ENCODE measurements at regions not wholly inside any gene's neighbourhood (a gene's known extent, or its start where the extent isn't known, plus 50 kb on each side); places are given as distances from the start of the nearest gene placed in this dataset.

DNA sequence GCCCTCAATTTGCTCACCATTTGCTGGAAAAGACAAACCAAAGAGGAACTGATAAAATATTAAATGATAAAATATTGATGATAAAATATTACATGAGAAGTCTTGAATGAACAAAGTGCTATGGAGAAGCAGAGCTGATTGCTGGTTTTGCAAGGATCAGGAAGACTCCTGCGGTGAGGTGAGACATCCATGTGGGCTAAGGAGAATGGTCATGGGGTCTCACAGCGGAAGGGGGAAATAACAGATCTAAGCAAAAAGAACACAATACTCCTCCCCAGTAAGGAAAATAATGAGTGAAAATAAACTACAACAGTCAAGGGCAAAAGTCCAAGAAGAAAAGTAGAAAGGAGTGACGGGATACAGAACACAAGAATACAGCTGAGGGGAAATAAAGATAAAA, 146.8 kb downstream of the LURAP1L start (continued):
- no peak for TF ChIP-seq NFIC (IDR thresholded peaks at IDR 0.05; ENCODE audit: borderline replicate concordance)
- TF ChIP-seq, protein P1, sequence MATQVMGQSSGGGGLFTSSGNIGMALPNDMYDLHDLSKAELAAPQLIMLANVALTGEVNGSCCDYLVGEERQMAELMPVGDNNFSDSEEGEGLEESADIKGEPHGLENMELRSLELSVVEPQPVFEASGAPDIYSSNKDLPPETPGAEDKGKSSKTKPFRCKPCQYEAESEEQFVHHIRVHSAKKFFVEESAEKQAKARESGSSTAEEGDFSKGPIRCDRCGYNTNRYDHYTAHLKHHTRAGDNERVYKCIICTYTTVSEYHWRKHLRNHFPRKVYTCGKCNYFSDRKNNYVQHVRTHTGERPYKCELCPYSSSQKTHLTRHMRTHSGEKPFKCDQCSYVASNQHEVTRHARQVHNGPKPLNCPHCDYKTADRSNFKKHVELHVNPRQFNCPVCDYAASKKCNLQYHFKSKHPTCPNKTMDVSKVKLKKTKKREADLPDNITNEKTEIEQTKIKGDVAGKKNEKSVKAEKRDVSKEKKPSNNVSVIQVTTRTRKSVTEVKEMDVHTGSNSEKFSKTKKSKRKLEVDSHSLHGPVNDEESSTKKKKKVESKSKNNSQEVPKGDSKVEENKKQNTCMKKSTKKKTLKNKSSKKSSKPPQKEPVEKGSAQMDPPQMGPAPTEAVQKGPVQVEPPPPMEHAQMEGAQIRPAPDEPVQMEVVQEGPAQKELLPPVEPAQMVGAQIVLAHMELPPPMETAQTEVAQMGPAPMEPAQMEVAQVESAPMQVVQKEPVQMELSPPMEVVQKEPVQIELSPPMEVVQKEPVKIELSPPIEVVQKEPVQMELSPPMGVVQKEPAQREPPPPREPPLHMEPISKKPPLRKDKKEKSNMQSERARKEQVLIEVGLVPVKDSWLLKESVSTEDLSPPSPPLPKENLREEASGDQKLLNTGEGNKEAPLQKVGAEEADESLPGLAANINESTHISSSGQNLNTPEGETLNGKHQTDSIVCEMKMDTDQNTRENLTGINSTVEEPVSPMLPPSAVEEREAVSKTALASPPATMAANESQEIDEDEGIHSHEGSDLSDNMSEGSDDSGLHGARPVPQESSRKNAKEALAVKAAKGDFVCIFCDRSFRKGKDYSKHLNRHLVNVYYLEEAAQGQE (IDR thresholded peaks at IDR 0.05; ENCODE audit: low read depth, low read length) = no peak
- TF ChIP-seq, protein P2, sequence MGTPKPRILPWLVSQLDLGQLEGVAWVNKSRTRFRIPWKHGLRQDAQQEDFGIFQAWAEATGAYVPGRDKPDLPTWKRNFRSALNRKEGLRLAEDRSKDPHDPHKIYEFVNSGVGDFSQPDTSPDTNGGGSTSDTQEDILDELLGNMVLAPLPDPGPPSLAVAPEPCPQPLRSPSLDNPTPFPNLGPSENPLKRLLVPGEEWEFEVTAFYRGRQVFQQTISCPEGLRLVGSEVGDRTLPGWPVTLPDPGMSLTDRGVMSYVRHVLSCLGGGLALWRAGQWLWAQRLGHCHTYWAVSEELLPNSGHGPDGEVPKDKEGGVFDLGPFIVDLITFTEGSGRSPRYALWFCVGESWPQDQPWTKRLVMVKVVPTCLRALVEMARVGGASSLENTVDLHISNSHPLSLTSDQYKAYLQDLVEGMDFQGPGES (IDR thresholded peaks at IDR 0.05; ENCODE audit: low read depth, low read length) = no peak

DNA sequence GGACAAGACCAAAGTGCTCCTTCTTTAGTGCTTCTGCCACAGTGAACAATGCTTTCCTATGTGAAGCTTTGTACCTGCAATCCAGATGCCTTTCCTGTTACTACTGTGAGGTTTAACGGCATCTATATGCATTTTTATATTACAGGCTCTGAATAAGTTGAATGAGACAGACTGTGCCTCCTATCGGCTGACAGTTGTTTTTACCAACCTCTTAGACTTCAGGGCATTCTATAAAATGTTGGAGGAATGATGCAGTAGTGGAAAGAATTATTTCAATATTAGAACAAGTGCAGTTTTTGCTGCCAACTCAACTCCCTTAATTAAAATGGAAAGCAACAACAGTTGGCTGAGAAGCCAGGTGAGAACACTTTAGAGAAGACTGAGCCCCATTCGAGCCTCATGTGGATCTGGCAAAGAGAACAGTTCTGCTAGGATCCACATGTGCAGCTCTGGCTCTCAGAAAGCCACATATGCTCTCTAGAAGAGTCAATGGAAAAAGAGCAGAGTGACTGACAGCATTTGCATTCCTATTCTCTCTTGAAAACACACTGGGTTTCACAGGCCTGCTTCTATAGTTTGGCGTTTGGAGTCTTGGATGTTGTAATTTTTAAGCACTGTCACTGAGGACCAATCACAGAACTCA, 147.5 kb downstream of the LURAP1L start:
- H3K79me2 ChIP-seq (ENCODE audit: insufficient read depth) = no peaks in the 10 kb centered on the region
- DNase-seq = no peak
- H3F3A ChIP-seq (replicated peaks; ENCODE audit: insufficient read depth) = no peaks in the 10 kb centered on the region
- H2AFZ ChIP-seq (ENCODE audit: low read depth) = no peak overlapping the region
- H3K36me3 ChIP-seq (replicated peaks in 1 of 2; ENCODE audit: control insufficient read depth in 1 of 2, insufficient read depth in 2 of 2, low read length in 1 of 2) = no peaks in the 10 kb centered on the region
- H3K4me2 ChIP-seq = no peak overlapping the region
- no peak overlapping the region; a peak in 1 of 4 replicates for H3K27ac ChIP-seq (ENCODE audit: low read depth in 2 of 2, low read length in 1 of 2)
- no peaks in the 10 kb centered on the region for H3K9me3 ChIP-seq
- H4K20me1 ChIP-seq (ENCODE audit: insufficient read depth) = no peaks in the 10 kb centered on the region
- no peaks in the 10 kb centered on the region for H3K9me2 ChIP-seq
- H3K4me3 ChIP-seq (ENCODE audit: low read depth in 2 of 2, low read length in 1 of 2) = no peak overlapping the region
- no peaks in the 10 kb centered on the region for H3K27me3 ChIP-seq (ENCODE audit: insufficient read depth)
- ChIA-PET POLR2A (no interaction called here), CTCF (interaction anchor here (0.9 kb wide), 1 partner anchor 112 kb away, joined by 3 read pairs; no protein-coding TSS in a partner anchor)
- 63% methylated on average over 4 of the region's 4 CpGs for WGBS (ENCODE audit: low lambda C conversion rate)
- H3K9ac ChIP-seq = no peak overlapping the region
- no peaks in the 10 kb centered on the region for H3K4me1 ChIP-seq (ENCODE audit: control insufficient read depth in 1 of 2, insufficient read depth in 2 of 2, low read depth in 1 of 2, low read length in 1 of 2)
- TF ChIP-seq GATA2 (CRISPR knock-in tag; IDR thresholded peaks at IDR 0.05) = no peak
- no peak for TF ChIP-seq RAD21 (IDR thresholded peaks at IDR 0.05; ENCODE audit: low read length)
- no peak for TF ChIP-seq GABPA (IDR thresholded peaks at IDR 0.05; ENCODE audit: low read depth)
- TF ChIP-seq, protein P3, sequence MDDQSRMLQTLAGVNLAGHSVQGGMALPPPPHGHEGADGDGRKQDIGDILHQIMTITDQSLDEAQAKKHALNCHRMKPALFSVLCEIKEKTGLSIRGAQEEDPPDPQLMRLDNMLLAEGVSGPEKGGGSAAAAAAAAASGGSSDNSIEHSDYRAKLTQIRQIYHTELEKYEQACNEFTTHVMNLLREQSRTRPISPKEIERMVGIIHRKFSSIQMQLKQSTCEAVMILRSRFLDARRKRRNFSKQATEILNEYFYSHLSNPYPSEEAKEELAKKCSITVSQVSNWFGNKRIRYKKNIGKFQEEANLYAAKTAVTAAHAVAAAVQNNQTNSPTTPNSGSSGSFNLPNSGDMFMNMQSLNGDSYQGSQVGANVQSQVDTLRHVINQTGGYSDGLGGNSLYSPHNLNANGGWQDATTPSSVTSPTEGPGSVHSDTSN (IDR thresholded peaks at IDR 0.05) = no peak
- no peak for TF ChIP-seq SMC3 (IDR thresholded peaks at IDR 0.05; ENCODE audit: low read depth, low read length)
- TF ChIP-seq RXRA (IDR thresholded peaks at IDR 0.05; ENCODE audit: borderline replicate concordance, low read depth) = no peak
- TF ChIP-seq, protein P4, sequence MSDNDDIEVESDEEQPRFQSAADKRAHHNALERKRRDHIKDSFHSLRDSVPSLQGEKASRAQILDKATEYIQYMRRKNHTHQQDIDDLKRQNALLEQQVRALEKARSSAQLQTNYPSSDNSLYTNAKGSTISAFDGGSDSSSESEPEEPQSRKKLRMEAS (IDR thresholded peaks at IDR 0.05; ENCODE audit: low read depth) = no peak
- no peak for TF ChIP-seq SIN3A (IDR thresholded peaks at IDR 0.05; ENCODE audit: borderline replicate concordance, low read depth, low read length)
